CD4-positive, CD25-positive, alpha-beta regulatory T cell (primary cell): ENCODE measurements at regions not wholly inside any gene's neighbourhood (a gene's known extent, or its start where the extent isn't known, plus 50 kb on each side); places are given as distances from the start of the nearest gene placed in this dataset.

Experiments used
- ATAC-seq, 2 donors: fragments of 150-1000 bp; cut with Tn5 transposase; one replicate each; pipeline ENCODE4 v1.10.0; 2021; ENCODE audit warnings: low read depth in 2 of 2, moderate number of reproducible peaks in 2 of 2, moderate library complexity in 1 of 2
- DNase-seq, 3 donors: peaks; one replicate each; pipeline versions ENCODE4 v3.0.0 to v3.0.0-alpha.2; 2012 to 2022; ENCODE audit warnings: mixed read lengths in 1 of 3
- H3K27ac ChIP-seq: one replicate; pipeline ENCODE4 v1.7.0; 2013; ENCODE audit warnings: mild to moderate bottlenecking, low read length; ENCODE audit not compliant: insufficient read depth, poor library complexity, severe bottlenecking
- H3K27me3 ChIP-seq: one replicate; pipeline ENCODE4 v1.7.0; 2013; ENCODE audit warnings: low read length; ENCODE audit not compliant: control insufficient read depth, insufficient read depth
- H3K36me3 ChIP-seq: one replicate; pipeline ENCODE4 v1.7.0; 2013; ENCODE audit warnings: mild to moderate bottlenecking, low read length, moderate library complexity; ENCODE audit not compliant: control insufficient read depth, insufficient read depth
- H3K4me1 ChIP-seq: 2 replicates; pipeline ENCODE4 v1.7.0; 2013; ENCODE audit warnings: mild to moderate bottlenecking, low read length; ENCODE audit not compliant: insufficient read depth, control insufficient read depth, poor library complexity, severe bottlenecking
- H3K4me3 ChIP-seq: one replicate; pipeline ENCODE4 v1.7.0; 2013; ENCODE audit warnings: low read depth, mild to moderate bottlenecking, low read length, moderate library complexity
- H3K9me3 ChIP-seq, 2 experiments: 1 replicate in 1 of 2; 2 replicates in 1 of 2; pipeline ENCODE4 v1.7.0; 2013; ENCODE audit warnings: low read length in 2 of 2, mild to moderate bottlenecking in 1 of 2, moderate library complexity in 1 of 2; ENCODE audit not compliant: control insufficient read depth in 2 of 2
- H3K27ac Mint-ChIP-seq, 3 donors: one replicate each; pipeline ENCODE4 v1.8.0; 2020 to 2022; ENCODE audit warnings: mild to moderate bottlenecking in 3 of 3, mixed read lengths in 3 of 3, moderate library complexity in 2 of 3
- H3K27me3 Mint-ChIP-seq: one replicate; pipeline ENCODE4 v1.8.0; 2022; ENCODE audit warnings: mild to moderate bottlenecking, mixed read lengths
- H3K36me3 Mint-ChIP-seq: one replicate; pipeline ENCODE4 v1.8.0; 2020; ENCODE audit warnings: mixed read lengths
- H3K4me1 Mint-ChIP-seq, 4 donors: one replicate each; pipeline ENCODE4 v1.8.0; 2020 to 2022; ENCODE audit warnings: mixed read lengths in 4 of 4, mild to moderate bottlenecking in 1 of 4
- H3K4me3 Mint-ChIP-seq, 4 donors: one replicate each; pipeline ENCODE4 v1.8.0; 2020 to 2022; ENCODE audit warnings: mild to moderate bottlenecking in 4 of 4, mixed read lengths in 4 of 4, moderate library complexity in 3 of 4
- H3K9me3 Mint-ChIP-seq, 7 donors: one replicate each; pipeline ENCODE4 v1.8.0; 2020 to 2022; ENCODE audit warnings: mixed read lengths in 7 of 7, mild to moderate bottlenecking in 3 of 7, moderate library complexity in 2 of 7

DNA sequence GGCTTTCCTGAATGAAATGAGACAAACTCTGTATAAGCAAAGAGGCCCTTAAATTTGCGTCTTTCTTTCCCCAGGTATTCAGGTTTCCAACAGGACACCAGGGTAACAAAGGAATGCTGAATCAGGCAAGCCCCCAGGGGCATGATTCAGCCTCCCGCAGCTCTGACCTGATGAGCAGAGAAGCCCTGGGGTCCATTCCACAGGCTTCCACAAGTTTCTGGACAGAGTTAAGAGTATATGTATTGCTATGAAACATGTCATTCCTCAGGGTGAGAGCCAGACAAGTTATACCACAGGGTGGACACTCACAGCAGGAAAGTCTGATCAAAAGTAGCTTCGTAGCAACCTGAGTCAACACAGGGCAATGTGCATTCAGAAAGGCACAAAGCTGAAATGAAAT lies 68.1 kb upstream of the CTNNB1 start:
- Mint-ChIP-seq H3K36me3 (no peaks in the 10 kb centered on the region), H3K27me3 (peaks cover 7% of the 10 kb centered on the region), H3K9me3 (peaks cover 2 to 15% (median 7%) of the 10 kb centered on the region in 7 donors), H3K27ac (no peak overlapping the region), H3K4me1 (no peaks in the 10 kb centered on the region), H3K4me3 (no peak overlapping the region)
- ATAC-seq = no peak
- H3K4me1 ChIP-seq = no peaks in the 10 kb centered on the region
- no peak for DNase-seq
- H3K36me3 ChIP-seq = no peaks in the 10 kb centered on the region
- H3K27ac ChIP-seq = no peak overlapping the region
- H3K27me3 ChIP-seq = no peaks in the 10 kb centered on the region
- peaks cover 4 to 12% of the 10 kb centered on the region in 2 experiments for H3K9me3 ChIP-seq
- no peak overlapping the region for H3K4me3 ChIP-seq

DNA sequence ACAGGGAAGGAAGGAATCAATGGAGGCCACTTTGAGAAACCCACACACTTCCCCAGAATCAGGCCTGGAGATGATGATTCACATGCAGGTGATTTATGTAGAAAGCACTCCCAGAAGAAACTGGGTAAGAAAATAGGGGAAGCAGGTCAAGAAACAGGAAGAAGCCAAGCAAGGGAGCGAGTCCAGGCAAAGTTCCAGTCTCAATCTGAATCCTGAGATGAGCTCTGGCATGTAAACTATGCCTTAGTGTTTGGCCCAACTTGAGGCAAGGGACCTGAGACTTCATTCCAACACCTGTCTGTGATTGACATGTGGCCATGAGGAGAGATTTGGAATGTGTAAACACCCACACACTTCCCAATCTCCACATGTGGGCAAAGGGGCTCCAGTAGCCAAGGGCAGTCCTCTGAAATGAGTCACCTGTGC lies 61.6 kb upstream of the CTNNB1 start:
- Mint-ChIP-seq H3K36me3 (no peaks in the 10 kb centered on the region), H3K27ac (no peak overlapping the region), H3K9me3 (no peaks in the 10 kb centered on the region), H3K4me3 (no peak overlapping the region), H3K4me1 (no peaks in the 10 kb centered on the region), H3K27me3 (peaks cover 9% of the 10 kb centered on the region)
- Histone ChIP-seq H3K4me1 (no peaks in the 10 kb centered on the region), H3K9me3 (no peaks in the 10 kb centered on the region), H3K27me3 (no peaks in the 10 kb centered on the region), H3K4me3 (no peak overlapping the region), H3K36me3 (no peaks in the 10 kb centered on the region), H3K27ac (no peak overlapping the region)
- no peak for DNase-seq
- ATAC-seq = no peak

DNA sequence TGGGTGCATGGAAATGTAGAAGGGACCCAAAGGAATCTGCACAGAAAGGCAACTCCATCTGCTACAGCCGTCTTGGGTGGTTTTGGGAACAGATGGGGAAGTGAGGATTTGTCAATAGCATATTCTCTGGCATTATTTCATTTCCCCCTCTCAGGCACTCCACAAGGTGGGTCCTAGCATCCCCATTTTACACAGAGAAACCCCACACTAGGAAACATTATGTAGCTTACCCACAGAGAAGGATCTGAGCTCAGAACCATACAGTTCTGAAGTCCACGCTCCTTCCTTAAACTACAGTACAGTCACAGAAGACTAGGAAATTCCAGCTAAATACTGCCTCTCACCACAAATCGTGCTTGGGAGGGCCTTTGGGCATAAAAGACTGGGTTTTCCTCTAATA lies 61.2 kb upstream of the CTNNB1 start:
- Mint-ChIP-seq H3K36me3 (no peaks in the 10 kb centered on the region), H3K27me3 (peaks cover 9% of the 10 kb centered on the region), H3K9me3 (peaks cover 0 to under 1% (median 0%) of the 10 kb centered on the region in 7 donors), H3K4me3 (no peak overlapping the region), H3K27ac (no peak overlapping the region), H3K4me1 (no peaks in the 10 kb centered on the region)
- H3K9me3 ChIP-seq = no peaks in the 10 kb centered on the region
- H3K36me3 ChIP-seq = no peaks in the 10 kb centered on the region
- no peaks in the 10 kb centered on the region for H3K4me1 ChIP-seq
- DNase-seq (no peak), ATAC-seq (no peak)
- H3K27me3 ChIP-seq = no peaks in the 10 kb centered on the region
- no peak overlapping the region for H3K4me3 ChIP-seq
- H3K27ac ChIP-seq = no peak overlapping the region

DNA sequence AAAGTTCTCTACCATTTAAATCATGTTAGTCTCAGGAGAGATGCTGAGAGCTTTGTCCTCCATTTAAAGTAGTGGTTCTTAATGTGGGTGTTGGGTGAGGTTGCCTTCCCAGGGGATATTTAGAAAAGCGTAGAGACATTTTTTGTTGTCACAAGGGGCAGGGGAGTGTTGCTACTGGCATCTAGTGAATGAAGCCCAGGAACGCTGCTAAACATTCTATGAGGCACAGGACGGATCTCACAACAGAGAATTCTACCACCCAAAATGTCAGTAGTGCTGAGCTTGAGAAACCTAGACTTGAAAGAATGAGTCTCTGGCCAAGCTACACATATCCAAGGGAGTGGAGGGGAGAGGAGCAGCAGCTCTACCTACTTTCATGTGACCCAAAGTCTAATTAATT lies 60.7 kb upstream of the CTNNB1 start:
- Histone ChIP-seq H3K36me3 (no peaks in the 10 kb centered on the region), H3K27ac (no peak overlapping the region), H3K27me3 (no peaks in the 10 kb centered on the region), H3K4me1 (no peaks in the 10 kb centered on the region), H3K4me3 (no peak overlapping the region), H3K9me3 (no peaks in the 10 kb centered on the region)
- no peaks in the 10 kb centered on the region for H3K36me3 Mint-ChIP-seq
- no peak for DNase-seq
- H3K27me3 Mint-ChIP-seq = peaks cover 9% of the 10 kb centered on the region
- H3K4me3 Mint-ChIP-seq = no peak overlapping the region
- no peak overlapping the region for H3K27ac Mint-ChIP-seq
- H3K4me1 Mint-ChIP-seq = no peaks in the 10 kb centered on the region
- ATAC-seq = no peak
- peaks cover 0 to 2% (median 0%) of the 10 kb centered on the region in 7 donors for H3K9me3 Mint-ChIP-seq

DNA sequence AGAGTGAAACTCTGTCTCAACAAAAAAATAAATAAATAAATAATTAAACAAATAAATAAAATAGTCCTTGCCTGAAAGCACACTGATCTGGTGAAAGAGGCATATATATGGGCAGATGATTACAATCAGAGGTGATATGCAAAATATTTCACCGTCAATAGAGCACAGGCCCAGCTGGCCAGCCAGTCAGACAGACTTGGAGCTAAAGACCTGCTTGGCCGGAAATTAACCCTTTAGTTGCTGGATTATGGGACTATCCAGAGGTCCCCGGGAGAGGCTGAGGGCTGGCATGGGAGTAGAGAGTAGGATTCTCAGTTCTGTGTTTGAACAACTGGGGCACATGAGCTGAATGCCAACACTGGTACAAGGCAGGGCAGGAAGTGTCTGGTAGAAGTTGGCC lies 59.1 kb upstream of the CTNNB1 start:
- Histone ChIP-seq H3K9me3 (no peaks in the 10 kb centered on the region), H3K36me3 (no peaks in the 10 kb centered on the region)
- no peak overlapping the region for H3K4me3 Mint-ChIP-seq

DNA sequence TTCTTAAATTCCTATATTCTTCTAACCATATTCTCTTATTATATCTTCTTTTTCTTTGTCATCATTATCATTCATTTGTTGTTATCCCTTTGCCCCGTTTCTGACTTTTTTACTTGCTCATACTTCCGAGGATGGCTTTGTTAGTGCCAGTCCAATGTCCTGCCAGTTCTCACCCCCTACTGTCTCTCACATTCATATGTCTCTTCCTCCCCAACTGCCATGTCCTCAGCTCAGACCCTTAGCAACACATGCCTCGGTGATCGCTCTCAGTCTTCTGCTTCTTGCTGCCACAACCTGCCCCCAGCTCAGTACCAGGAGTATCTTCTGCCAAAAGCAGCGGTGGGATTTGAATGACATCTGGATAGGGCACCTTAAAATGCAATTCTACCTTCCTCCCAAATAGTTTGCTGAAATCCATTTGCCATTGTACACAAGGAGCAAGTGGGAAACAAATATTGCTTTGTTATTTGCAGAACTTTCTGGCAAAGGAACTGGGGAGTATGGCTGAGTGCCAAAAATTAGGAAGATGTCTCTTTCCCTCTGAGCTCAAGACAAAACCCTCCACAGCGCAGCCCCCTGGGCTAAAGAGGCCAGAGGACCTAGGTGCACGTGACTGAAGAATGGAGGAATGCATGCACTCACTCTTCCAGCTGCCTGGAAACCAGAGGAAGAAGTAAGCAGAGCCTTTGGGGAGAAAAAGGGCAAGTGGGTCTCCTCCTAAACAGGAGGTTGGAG lies 57.7 kb upstream of the CTNNB1 start:
- no peak for DNase-seq
- ATAC-seq = no peak
- Histone ChIP-seq H3K4me3 (no peak overlapping the region), H3K9me3 (no peaks in the 10 kb centered on the region), H3K27me3 (no peaks in the 10 kb centered on the region), H3K27ac (no peak overlapping the region), H3K36me3 (no peaks in the 10 kb centered on the region), H3K4me1 (no peaks in the 10 kb centered on the region)
- Mint-ChIP-seq H3K4me3 (no peak overlapping the region), H3K9me3 (peaks cover 0 to 9% (median 2%) of the 10 kb centered on the region in 7 donors), H3K27ac (no peak overlapping the region), H3K36me3 (no peaks in the 10 kb centered on the region), H3K27me3 (peaks cover 10% of the 10 kb centered on the region), H3K4me1 (no peaks in the 10 kb centered on the region)

More for the DNA sequence above, 59.1 kb upstream of the CTNNB1 start:
- no peak overlapping the region for H3K4me3 ChIP-seq
- no peaks in the 10 kb centered on the region for H3K4me1 ChIP-seq
- Mint-ChIP-seq H3K36me3 (no peaks in the 10 kb centered on the region), H3K9me3 (peaks cover 0 to 2% (median 0%) of the 10 kb centered on the region in 7 donors), H3K27me3 (peaks cover 9% of the 10 kb centered on the region), H3K27ac (no peak overlapping the region), H3K4me1 (no peaks in the 10 kb centered on the region)
- DNase-seq (no peak), ATAC-seq (no peak)
- H3K27ac ChIP-seq = no peak overlapping the region
- no peaks in the 10 kb centered on the region for H3K27me3 ChIP-seq

DNA sequence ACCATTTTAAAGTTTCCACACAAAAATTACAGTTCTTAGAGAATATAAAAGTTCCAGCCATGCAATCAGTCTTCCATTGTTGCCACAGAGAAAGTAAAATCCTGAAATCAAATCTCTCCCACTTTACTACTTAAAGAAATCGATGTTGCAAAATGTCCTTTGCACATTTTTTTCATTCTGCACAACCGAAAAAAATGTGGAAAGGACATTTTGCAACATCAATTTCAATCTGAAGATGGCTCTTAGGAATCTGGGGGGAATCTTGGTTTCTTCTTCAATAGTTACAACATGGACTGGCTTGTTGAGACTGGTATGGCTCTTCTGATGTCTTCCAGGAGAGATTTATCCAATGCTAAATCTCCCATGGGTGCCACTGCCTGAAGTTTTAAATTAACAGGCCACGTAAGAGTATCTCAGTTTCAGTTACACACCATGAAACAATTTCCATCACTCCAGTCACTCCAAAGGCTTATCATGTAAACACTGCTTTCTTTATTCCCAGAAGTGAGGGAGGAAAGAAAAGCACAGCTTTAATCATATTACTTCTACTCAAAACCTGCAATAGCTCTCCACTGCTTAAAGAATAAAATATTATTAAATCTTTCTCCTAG lies 55.8 kb upstream of the CTNNB1 start:
- Mint-ChIP-seq H3K27ac (no peak overlapping the region), H3K4me3 (no peak overlapping the region), H3K27me3 (peaks cover 15% of the 10 kb centered on the region), H3K36me3 (no peaks in the 10 kb centered on the region), H3K4me1 (no peaks in the 10 kb centered on the region), H3K9me3 (peaks cover 0 to 12% (median 4%) of the 10 kb centered on the region in 7 donors)
- no peak overlapping the region for H3K27ac ChIP-seq
- H3K36me3 ChIP-seq = no peaks in the 10 kb centered on the region
- H3K4me3 ChIP-seq = no peak overlapping the region
- no peak for ATAC-seq
- H3K4me1 ChIP-seq = no peaks in the 10 kb centered on the region
- no peaks in the 10 kb centered on the region for H3K27me3 ChIP-seq
- no peaks in the 10 kb centered on the region for H3K9me3 ChIP-seq
- no peak for DNase-seq

DNA sequence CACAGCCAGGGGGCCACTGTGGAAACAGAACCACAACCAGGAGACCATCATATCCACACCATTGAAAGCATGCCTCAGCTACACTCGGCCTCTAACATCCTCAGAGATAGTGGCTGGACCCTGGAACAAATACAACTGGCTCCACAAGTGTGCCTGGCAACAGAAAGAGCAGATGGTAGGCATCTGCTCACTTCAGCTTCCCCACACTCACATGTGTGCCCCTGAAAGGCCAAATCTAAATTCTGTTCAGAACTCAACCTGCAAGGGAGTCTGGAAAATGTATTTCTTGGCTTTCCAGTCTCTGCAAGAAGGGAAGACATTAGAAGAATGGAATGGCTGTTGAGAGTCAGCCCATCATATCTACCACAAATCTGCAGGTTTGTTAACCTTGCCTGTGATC lies 54.7 kb upstream of the CTNNB1 start:
- no peaks in the 10 kb centered on the region for H3K4me1 ChIP-seq
- H3K9me3 Mint-ChIP-seq = peaks cover 0 to 12% (median 4%) of the 10 kb centered on the region in 7 donors
- no peak overlapping the region for H3K27ac ChIP-seq
- no peaks in the 10 kb centered on the region for H3K36me3 Mint-ChIP-seq
- no peaks in the 10 kb centered on the region for H3K4me1 Mint-ChIP-seq
- H3K36me3 ChIP-seq = no peaks in the 10 kb centered on the region
- DNase-seq (no peak), ATAC-seq (no peak)
- no peak overlapping the region for H3K4me3 Mint-ChIP-seq
- peaks cover 15% of the 10 kb centered on the region for H3K27me3 Mint-ChIP-seq
- no peak overlapping the region for H3K27ac Mint-ChIP-seq
- H3K4me3 ChIP-seq = no peak overlapping the region
- no peaks in the 10 kb centered on the region for H3K9me3 ChIP-seq
- H3K27me3 ChIP-seq = no peaks in the 10 kb centered on the region
